ENCODE measurements at regions not wholly inside any gene's neighbourhood (a gene's known extent, or its start where the extent isn't known, plus 50 kb on each side); places are given as distances from the start of the nearest gene placed in this dataset.

DNA sequence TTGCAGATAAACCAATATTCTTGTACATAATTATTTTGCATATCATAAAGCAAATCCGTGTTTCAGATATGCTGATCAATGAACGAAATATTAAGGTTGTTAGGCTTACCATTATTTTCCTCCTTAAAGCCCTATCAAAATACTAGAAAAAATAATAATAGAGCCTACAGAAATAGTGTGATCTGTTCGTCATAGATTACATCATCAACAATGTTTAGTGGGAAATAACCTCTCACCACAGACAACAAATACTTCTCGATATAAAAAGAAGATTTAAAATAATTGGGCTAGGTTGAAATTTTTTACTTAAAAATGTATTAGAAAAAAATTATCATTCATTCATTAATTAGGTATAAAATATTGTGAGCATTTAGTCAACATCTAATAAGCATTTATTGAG is 71.0 kb upstream of the ADCY2 start:
- Histone ChIP-seq H3K27me3 (ENCODE audit: control insufficient read depth, insufficient read depth, low read length) (no peaks in the 10 kb centered on the region), H3K4me3 (ENCODE audit: insufficient read depth, low read depth, low read length) (no peak overlapping the region), H3K36me3 (replicated peaks; ENCODE audit: control insufficient read depth, insufficient read depth, low read length) (no peaks in the 10 kb centered on the region)
- DNase-seq, result no peak

- no peak overlapping the region for H3K4me3 ChIP-seq (ENCODE audit: insufficient read depth, low read depth, low read length)
- no peak for DNase-seq
- no peaks in the 10 kb centered on the region for H3K27me3 ChIP-seq (ENCODE audit: control insufficient read depth, insufficient read depth, low read length)
- no peaks in the 10 kb centered on the region for H3K36me3 ChIP-seq (replicated peaks; ENCODE audit: control insufficient read depth, insufficient read depth, low read length)
These were observed 69.7 kb upstream of the ADCY2 start for GRCh38 chr5:7325975-7326913.

DNA sequence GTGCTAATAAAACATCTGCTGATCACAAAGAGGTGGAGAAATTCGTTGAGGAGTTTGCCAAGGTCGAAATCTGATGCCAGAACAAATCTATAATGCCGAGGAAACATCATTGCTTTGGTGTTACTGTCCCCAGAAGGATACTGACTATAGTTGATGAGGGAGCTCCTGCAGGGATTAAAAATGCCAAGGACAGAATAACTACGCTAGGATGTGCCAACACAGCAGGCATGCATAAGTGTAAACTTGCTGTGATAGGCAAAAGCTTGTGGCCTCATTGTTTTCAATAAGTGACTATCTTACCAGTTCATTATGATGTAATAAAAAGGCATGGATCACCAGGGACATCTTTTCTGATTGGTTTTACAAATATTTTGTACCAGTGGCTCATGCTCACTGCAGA is 66.8 kb upstream of the ADCY2 start:
- DNase-seq, result no peak
- Histone ChIP-seq H3K27me3 (ENCODE audit: control insufficient read depth, insufficient read depth, low read length) (no peaks in the 10 kb centered on the region), H3K36me3 (replicated peaks; ENCODE audit: control insufficient read depth, insufficient read depth, low read length) (no peaks in the 10 kb centered on the region)

DNA sequence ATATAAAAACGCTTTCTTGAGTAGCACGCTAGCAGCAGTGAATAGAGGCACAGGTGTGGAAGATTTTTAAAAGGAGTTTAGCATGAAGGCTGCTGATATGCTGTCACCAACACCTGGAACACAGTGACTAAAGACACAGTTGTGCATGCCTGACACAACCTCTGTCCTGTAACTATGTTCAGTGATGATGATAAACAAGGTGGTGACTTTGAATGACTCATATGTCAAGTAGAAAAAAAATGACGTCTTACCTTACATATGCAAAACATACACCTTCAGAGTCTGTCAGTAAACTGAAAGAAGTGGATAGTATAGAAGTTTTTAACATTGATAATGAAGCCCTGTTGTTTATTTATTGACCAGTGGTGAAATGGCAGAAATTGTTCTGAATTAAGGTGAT is 66.2 kb upstream of the ADCY2 start:
- no peaks in the 10 kb centered on the region for H3K36me3 ChIP-seq (replicated peaks; ENCODE audit: control insufficient read depth, insufficient read depth, low read length)
- H3K4me3 ChIP-seq (ENCODE audit: insufficient read depth, low read depth, low read length), result no peak overlapping the region
- no peak for DNase-seq
- H3K27me3 ChIP-seq (ENCODE audit: control insufficient read depth, insufficient read depth, low read length), result no peaks in the 10 kb centered on the region

More for the DNA sequence above, 66.8 kb upstream of the ADCY2 start:
- H3K4me3 ChIP-seq (ENCODE audit: insufficient read depth, low read depth, low read length), result no peak overlapping the region

GRCh38 chr5:7330256-7330655 is 65.7 kb upstream of the ADCY2 start:
- no peak for DNase-seq
- no peaks in the 10 kb centered on the region for H3K36me3 ChIP-seq (replicated peaks; ENCODE audit: control insufficient read depth, insufficient read depth, low read length)
- H3K27me3 ChIP-seq (ENCODE audit: control insufficient read depth, insufficient read depth, low read length), result no peaks in the 10 kb centered on the region
- no peak overlapping the region for H3K4me3 ChIP-seq (ENCODE audit: insufficient read depth, low read depth, low read length)

DNA sequence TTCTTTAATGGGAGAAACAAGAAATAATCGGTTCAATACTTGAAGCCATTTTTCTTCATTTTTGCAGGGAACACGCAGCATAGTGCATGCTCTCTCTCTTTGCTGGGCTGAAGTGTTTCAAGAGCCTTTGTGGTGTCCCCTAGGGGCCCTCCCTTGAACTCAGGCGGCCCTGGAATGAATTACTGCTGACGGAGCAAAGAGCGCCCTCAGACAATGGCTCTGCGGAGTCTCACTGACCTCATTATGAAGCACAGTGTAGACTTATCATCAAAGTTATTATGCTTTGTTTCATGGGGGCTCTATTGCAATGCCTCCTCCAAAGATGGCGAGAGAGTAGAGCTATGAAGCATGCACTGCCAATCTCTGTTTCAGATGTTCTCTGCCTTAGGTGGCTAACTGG is 64.8 kb upstream of the ADCY2 start:
- DNase-seq, result peak; percentile 30
- H3K4me3 ChIP-seq (ENCODE audit: insufficient read depth, low read depth, low read length), result no peak overlapping the region
- no peaks in the 10 kb centered on the region for H3K27me3 ChIP-seq (ENCODE audit: control insufficient read depth, insufficient read depth, low read length)

More for the DNA sequence above, 64.8 kb upstream of the ADCY2 start:
- H3K36me3 ChIP-seq (replicated peaks; ENCODE audit: control insufficient read depth, insufficient read depth, low read length), result no peaks in the 10 kb centered on the region

All from H7 (cell line).